Gastroesophageal sphincter (tissue), 4 donors: ENCODE measurements at regions not wholly inside any gene's neighbourhood (a gene's known extent, or its start where the extent isn't known, plus 50 kb on each side); places are given as distances from the start of the nearest gene placed in this dataset.

ENCODE experiments used
- ATAC-seq: fragments of 150-250 bp; one replicate; pipeline ENCODE4 v1.9.1; 2016; ENCODE audit warnings: mild to moderate bottlenecking, moderate library complexity
- H3K27ac ChIP-seq, 4 donors: fragments of 200-600 bp; sonication (generic) in 3 of 4; 1 replicate in 3 of 4; 2 replicates in 1 of 4; pipeline ENCODE4 v1.5.1; 2016 to 2019
- H3K27me3 ChIP-seq: fragments of 200-600 bp; sonication (generic); one replicate; pipeline ENCODE4 v1.5.1; 2019
- H3K36me3 ChIP-seq, 2 donors: fragments of 200-600 bp; sonication (generic); one replicate each; pipeline ENCODE4 v1.5.1; 2019; ENCODE audit warnings: control low read depth in 1 of 2
- H3K4me1 ChIP-seq, 3 donors: fragments of 200-600 bp; sonication (generic); 1 replicate in 2 of 3; 2 replicates in 1 of 3; pipeline ENCODE4 v1.5.1; 2016 to 2019; ENCODE audit warnings: control low read depth in 2 of 3
- H3K4me3 ChIP-seq, 2 donors: fragments of 200-600 bp; sonication (generic); one replicate each; pipeline ENCODE4 v1.5.1; 2019; ENCODE audit warnings: mild to moderate bottlenecking in 1 of 2, moderate library complexity in 1 of 2
- H3K9me3 ChIP-seq, 3 donors: fragments of 200-600 bp; sonication (generic); one replicate each; pipeline ENCODE4 v1.5.1; 2017 to 2019; ENCODE audit warnings: control low read depth in 2 of 3
- EP300 ChIP-seq: sonication (generic); formaldehyde crosslinking; IDR thresholded peaks from one replicate; pipeline ENCODE4 v1.6.1; 2017; ENCODE audit warnings: antibody characterized with exemption, mild to moderate bottlenecking
- POLR2A ChIP-seq, 2 donors: fragments of 450-650 bp; IDR thresholded peaks; one replicate each; pipeline ENCODE4 v1.6.1; 2017; ENCODE audit warnings: antibody characterized with exemption in 2 of 2, mild to moderate bottlenecking in 2 of 2, moderate library complexity in 1 of 2
- POLR2AphosphoS5 ChIP-seq: sonication (generic); formaldehyde crosslinking; IDR thresholded peaks from one replicate; pipeline ENCODE4 v1.6.1; 2017; ENCODE audit warnings: antibody characterized with exemption
- whole genome bisulfite sequencing, 2 donors: methylation state at CpG; one replicate each; pipeline ENCODE4 v1.1.5; 2018; ENCODE audit warnings: low coverage in 1 of 2; 5-methylcytosine and 5-hydroxymethylcytosine counted together
- TF ChIP-seq, protein P1 (sequence below), 4 experiments: fragments of 200-600 bp in 2 of 4; fragments of 450-650 bp in 2 of 4; sonication (generic) in 1 of 4; IDR thresholded peaks; one replicate each; pipeline ENCODE4 v1.5.1; 2017 to 2019; ENCODE audit warnings: antibody characterized with exemption in 4 of 4, mild to moderate bottlenecking in 2 of 4, moderate library complexity in 2 of 4

DNA sequence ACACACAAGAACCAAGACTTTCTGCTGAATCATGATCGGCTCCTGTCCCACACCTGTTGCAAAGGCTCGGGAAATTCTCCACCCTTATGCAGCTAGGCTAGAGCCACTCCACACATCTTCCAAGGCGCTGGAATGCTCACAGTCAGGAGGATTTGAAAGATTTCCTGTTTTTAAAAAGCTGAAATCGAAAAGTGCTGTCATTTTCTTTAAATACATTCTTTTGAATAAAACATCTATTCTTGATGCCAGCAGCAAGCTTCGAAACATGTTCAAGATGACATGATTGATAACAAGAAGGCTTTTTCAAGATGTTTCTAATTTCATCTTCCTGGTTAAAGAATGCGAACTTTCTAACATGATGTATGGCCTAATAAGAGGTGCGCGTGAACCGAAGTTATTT, 219.7 kb upstream of the CDH5 start:
- H3K4me3 ChIP-seq: no peak overlapping the region
- H3K9me3 ChIP-seq: no peaks in the 10 kb centered on the region
- H3K27me3 ChIP-seq: no peaks in the 10 kb centered on the region
- no peak overlapping the region for H3K27ac ChIP-seq
- no peak for ATAC-seq
- H3K4me1 ChIP-seq: peaks cover 0 to 15% (median 8%) of the 10 kb centered on the region in 3 donors
- 68 to 78% methylated on average over 5 to 8 of the region's 9 CpGs for WGBS, 2 donors
- TF ChIP-seq POLR2A (IDR thresholded peaks at IDR 0.05) (no peak), EP300 (no peak), POLR2AphosphoS5 (no peak)
- TF ChIP-seq, protein P1, sequence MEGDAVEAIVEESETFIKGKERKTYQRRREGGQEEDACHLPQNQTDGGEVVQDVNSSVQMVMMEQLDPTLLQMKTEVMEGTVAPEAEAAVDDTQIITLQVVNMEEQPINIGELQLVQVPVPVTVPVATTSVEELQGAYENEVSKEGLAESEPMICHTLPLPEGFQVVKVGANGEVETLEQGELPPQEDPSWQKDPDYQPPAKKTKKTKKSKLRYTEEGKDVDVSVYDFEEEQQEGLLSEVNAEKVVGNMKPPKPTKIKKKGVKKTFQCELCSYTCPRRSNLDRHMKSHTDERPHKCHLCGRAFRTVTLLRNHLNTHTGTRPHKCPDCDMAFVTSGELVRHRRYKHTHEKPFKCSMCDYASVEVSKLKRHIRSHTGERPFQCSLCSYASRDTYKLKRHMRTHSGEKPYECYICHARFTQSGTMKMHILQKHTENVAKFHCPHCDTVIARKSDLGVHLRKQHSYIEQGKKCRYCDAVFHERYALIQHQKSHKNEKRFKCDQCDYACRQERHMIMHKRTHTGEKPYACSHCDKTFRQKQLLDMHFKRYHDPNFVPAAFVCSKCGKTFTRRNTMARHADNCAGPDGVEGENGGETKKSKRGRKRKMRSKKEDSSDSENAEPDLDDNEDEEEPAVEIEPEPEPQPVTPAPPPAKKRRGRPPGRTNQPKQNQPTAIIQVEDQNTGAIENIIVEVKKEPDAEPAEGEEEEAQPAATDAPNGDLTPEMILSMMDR (IDR thresholded peaks at IDR 0.05): no peak
- no peaks in the 10 kb centered on the region for H3K36me3 ChIP-seq

DNA sequence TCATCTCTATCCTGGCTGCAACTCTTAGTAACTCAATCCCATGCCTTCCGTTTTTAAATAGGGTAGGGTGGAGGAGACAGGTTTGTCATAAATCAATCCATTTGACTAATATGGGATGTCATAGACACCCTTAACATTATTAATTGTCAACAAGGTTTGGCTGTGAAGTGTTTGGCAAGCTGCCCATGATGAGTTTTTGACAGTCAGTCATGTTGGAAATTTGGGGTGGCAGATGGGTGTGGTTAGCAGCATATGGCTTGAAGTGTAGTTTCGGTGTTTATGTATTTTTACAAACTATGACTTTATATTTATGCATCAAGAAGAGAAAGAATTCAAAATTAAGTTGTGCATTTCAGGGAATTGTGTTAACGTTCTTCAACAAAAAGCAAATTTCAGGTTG, 221.8 kb upstream of the CDH5 start:
- H3K36me3 ChIP-seq: no peaks in the 10 kb centered on the region
- no peak for ATAC-seq
- 90 to 92% methylated on average over 2 to 3 of the region's 3 CpGs for WGBS, 2 donors
- H3K4me3 ChIP-seq: no peak overlapping the region
- TF ChIP-seq EP300 (no peak), POLR2A (IDR thresholded peaks at IDR 0.05) (no peak), POLR2AphosphoS5 (no peak)
- TF ChIP-seq, protein P1 (IDR thresholded peaks at IDR 0.05): no peak
- H3K4me1 ChIP-seq: no peaks in the 10 kb centered on the region
- H3K27me3 ChIP-seq: no peaks in the 10 kb centered on the region
- no peaks in the 10 kb centered on the region for H3K9me3 ChIP-seq
- no peak overlapping the region for H3K27ac ChIP-seq

DNA sequence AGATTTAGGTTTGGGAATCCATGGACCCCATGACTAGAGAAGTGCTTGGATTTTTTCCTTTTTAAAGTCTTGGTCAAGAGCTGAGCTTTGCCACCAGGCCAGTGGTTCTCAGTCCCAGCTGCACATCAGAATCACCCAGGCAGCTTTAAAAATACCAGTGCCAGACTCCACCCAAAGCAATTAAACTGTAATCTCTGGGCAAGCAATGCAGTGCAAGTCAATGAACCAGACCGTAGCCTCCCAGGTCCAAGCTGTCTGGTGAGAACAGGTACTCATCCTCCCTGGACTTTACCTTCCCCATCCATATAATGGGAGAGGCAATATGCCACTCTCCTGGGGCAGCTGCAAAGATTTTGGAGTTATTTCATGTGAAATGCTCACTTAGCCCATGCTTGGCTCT, 223.1 kb upstream of the CDH5 start:
- Histone ChIP-seq H3K4me3 (no peak overlapping the region), H3K27ac (no peak overlapping the region), H3K9me3 (no peaks in the 10 kb centered on the region), H3K27me3 (no peaks in the 10 kb centered on the region), H3K36me3 (no peaks in the 10 kb centered on the region), H3K4me1 (no peaks in the 10 kb centered on the region)
- 100% methylated on average over 1 of the region's 1 CpG; no CpG with 5 or more reads in 1 of the 2 donors for WGBS, 2 donors
- ATAC-seq: no peak
- TF ChIP-seq POLR2AphosphoS5: no peak
- TF ChIP-seq, protein P1 (IDR thresholded peaks at IDR 0.05): no peak

DNA sequence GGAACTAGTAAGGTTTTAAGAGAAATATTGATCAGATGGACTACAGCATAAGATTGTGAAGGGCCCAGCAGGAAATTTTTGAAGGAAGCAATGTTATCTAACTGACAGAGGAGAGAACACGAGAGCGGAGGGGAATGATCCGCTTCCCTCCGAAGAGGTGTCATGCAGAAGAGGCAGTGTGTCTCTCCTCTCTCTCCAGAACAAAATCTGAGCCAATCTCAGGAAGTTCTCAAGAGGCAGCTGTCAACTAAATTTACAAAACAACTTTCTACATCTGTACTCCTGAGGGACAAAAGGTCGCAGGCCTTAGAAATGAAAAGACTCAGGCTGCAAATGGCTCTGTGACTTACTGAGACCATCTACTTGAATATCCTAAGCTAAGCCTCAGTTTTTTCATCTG, 224.6 kb upstream of the CDH5 start:
- Histone ChIP-seq H3K27ac (no peak overlapping the region), H3K36me3 (no peaks in the 10 kb centered on the region), H3K9me3 (no peaks in the 10 kb centered on the region), H3K4me1 (no peaks in the 10 kb centered on the region), H3K4me3 (no peak overlapping the region), H3K27me3 (no peaks in the 10 kb centered on the region)
- 93% methylated on average over 5 of the region's 5 CpGs for WGBS, 2 donors
- TF ChIP-seq POLR2A (IDR thresholded peaks at IDR 0.05): no peak
- no peak for TF ChIP-seq POLR2AphosphoS5
- no peak for TF ChIP-seq EP300
- TF ChIP-seq, protein P1 (IDR thresholded peaks at IDR 0.05): no peak
- ATAC-seq: no peak

DNA sequence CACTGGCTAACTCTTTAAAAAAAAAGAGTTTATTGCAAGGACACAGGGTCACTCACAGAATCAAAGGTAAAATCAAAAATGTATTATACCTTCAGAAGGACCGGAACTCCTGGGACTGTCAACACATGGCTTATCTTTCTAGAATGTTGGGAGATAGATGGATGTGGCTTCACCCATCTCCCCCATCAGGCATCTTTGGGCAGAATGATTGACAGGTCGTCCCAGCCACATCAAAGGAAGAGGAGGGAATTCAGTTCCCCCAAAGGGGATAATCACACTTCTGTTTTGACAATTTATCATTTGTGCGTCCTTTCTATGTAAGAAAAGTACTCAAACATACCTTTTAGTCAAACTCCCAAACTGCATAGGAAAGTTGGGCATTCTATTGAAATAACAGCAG, 228.6 kb upstream of the CDH5 start:
- no peaks in the 10 kb centered on the region for H3K9me3 ChIP-seq
- no peaks in the 10 kb centered on the region for H3K27me3 ChIP-seq
- peaks cover 0 to 17% (median 8%) of the 10 kb centered on the region in 3 donors for H3K4me1 ChIP-seq
- no peak for ATAC-seq
- TF ChIP-seq, protein P1 (IDR thresholded peaks at IDR 0.05): no peak
- TF ChIP-seq EP300: no peak
- TF ChIP-seq POLR2AphosphoS5: no peak
- no peak for TF ChIP-seq POLR2A (IDR thresholded peaks at IDR 0.05)
- H3K27ac ChIP-seq: no peak overlapping the region
- H3K4me3 ChIP-seq: no peak overlapping the region
- WGBS, 2 donors: 64 to 91% methylated on average over 2 to 3 of the region's 3 CpGs
- no peaks in the 10 kb centered on the region for H3K36me3 ChIP-seq
